GM12878 (cell line): ENCODE measurements at regions not wholly inside any gene's neighbourhood (a gene's known extent, or its start where the extent isn't known, plus 50 kb on each side); places are given as distances from the start of the nearest gene placed in this dataset.

Experiments
- ATAC-seq: fragments of 200-7000 bp; cut with Tn5 transposase; 3 replicates; pipeline ENCODE4 v1.9.1; 2020; ENCODE audit warnings: mild to moderate bottlenecking, moderate library complexity
- BruUV-seq: library from RNA; stranded (reverse); fragments of 400-500 nt; replicated peaks from 2 replicates; lab custom pipeline; 2021; lab: Mats Ljungman, UMichigan
- CTCF ChIA-PET: fragments of 300-600 bp; sonication (Branson Sonifier 250); formaldehyde crosslinking; extraction: SDS; loops from one replicate; lab custom pipeline; 2021; ENCODE audit warnings: inconsistent platforms; lab: Yijun Ruan, JAX
- POLR2A ChIA-PET: fragments of 350-600 bp; formaldehyde crosslinking; extraction: SDS; loops from one replicate; lab custom pipeline; 2021; ENCODE audit warnings: inconsistent platforms; lab: Charles Lee
- RAD21 ChIA-PET: fragments of 300-600 bp; sonication (Branson Sonifier 250); formaldehyde crosslinking; loops from one replicate; lab custom pipeline; 2023; ENCODE audit warnings: antibody characterized with exemption; ENCODE audit not compliant: unreplicated experiment; lab: Charles Lee
- SMC1A ChIA-PET: fragments of 300-600 bp; sonication (Branson Sonifier 250); formaldehyde crosslinking; loops from one replicate; lab custom pipeline; 2023; ENCODE audit not compliant: unreplicated experiment, uncharacterized antibody; lab: Charles Lee
- DNase-seq: peaks from one replicate; pipeline ENCODE4 v3.0.0-alpha.2; 2011; ENCODE audit warnings: low read depth, low spot score
- FAIRE-seq: peaks from 3 replicates; lab custom pipeline; 2011; peaks lifted over from hg19 to GRCh38; lab: Jason Lieb, UNC
- H2AFZ ChIP-seq: 2 replicates; pipeline ENCODE4 v1.6.0; 2011; ENCODE audit warnings: low read depth, low read length, control low read depth; ENCODE audit not compliant: control insufficient read depth
- H3K27ac ChIP-seq: 2 replicates; pipeline ENCODE4 v1.5.1; 2011; ENCODE audit warnings: control low read depth; ENCODE audit not compliant: control insufficient read depth, insufficient read depth
- H3K27me3 ChIP-seq, 2 experiments: replicated peaks in 1 of 2; 2 replicates each; pipeline versions ENCODE4 v1.6.0 to v1.6.1; 2011; ENCODE audit warnings: low read length in 1 of 2; ENCODE audit not compliant: control insufficient read depth in 2 of 2, insufficient read depth in 2 of 2
- H3K36me3 ChIP-seq, 2 experiments: 2 replicates each; pipeline ENCODE4 v1.5.1; 2011; ENCODE audit warnings: low read length in 1 of 2; ENCODE audit not compliant: control insufficient read depth in 2 of 2, insufficient read depth in 2 of 2
- H3K4me1 ChIP-seq: 2 replicates; pipeline ENCODE4 v1.6.1; 2011; ENCODE audit warnings: mild to moderate bottlenecking, low read length, moderate library complexity, mixed read lengths; ENCODE audit not compliant: control insufficient read depth, insufficient read depth
- H3K4me2 ChIP-seq: 2 replicates; pipeline ENCODE4 v1.6.0; 2011; ENCODE audit warnings: control low read depth; ENCODE audit not compliant: control insufficient read depth, insufficient read depth
- H3K4me3 ChIP-seq: fragments of 200-600 bp; sonication (generic); 2 replicates; pipeline ENCODE4 v1.5.1; 2016
- H3K79me2 ChIP-seq: 2 replicates; pipeline ENCODE4 v1.6.0; 2011; ENCODE audit warnings: low read length; ENCODE audit not compliant: control insufficient read depth, insufficient read depth
- H3K9ac ChIP-seq: 2 replicates; pipeline ENCODE4 v1.8.0; 2011; ENCODE audit warnings: low read length, control low read depth, mixed read lengths; ENCODE audit not compliant: control insufficient read depth, insufficient read depth
- H3K9me3 ChIP-seq: replicated peaks from 3 replicates; pipeline ENCODE4 v1.5.1; 2011; ENCODE audit warnings: mild to moderate bottlenecking, low read length; ENCODE audit not compliant: control insufficient read depth, insufficient read depth
- H4K20me1 ChIP-seq: 2 replicates; pipeline ENCODE4 v1.6.0; 2011; ENCODE audit not compliant: control insufficient read depth, insufficient read depth
- CEBPB ChIP-seq, 2 experiments: fragments of 150-350 bp in 1 of 2; IDR thresholded peaks; 2 replicates each; pipeline ENCODE4 v1.6.1; 2012 to 2014; ENCODE audit warnings: low read depth in 2 of 2, low read length in 2 of 2, borderline replicate concordance in 1 of 2, inconsistent platforms in 1 of 2
- IKZF2 ChIP-seq, 2 experiments: fragments of 450-650 bp; IDR thresholded peaks; 2 replicates each; pipeline ENCODE4 v1.6.1; 2017; ENCODE audit warnings: mild to moderate bottlenecking in 2 of 2, moderate library complexity in 2 of 2
- MXI1 ChIP-seq: fragments of 150-350 bp; IDR thresholded peaks from 2 replicates; pipeline ENCODE4 v1.6.1; 2011; ENCODE audit warnings: low read depth, mild to moderate bottlenecking, inconsistent platforms, low read length, improper control_type of control experiment
- NFIC ChIP-seq: IDR thresholded peaks from 2 replicates; pipeline ENCODE4 v1.6.1; 2012; ENCODE audit warnings: low read depth, mild to moderate bottlenecking, inconsistent platforms, low read length, moderate library complexity
- NFYA ChIP-seq: IDR thresholded peaks from 2 replicates; pipeline ENCODE4 v1.6.1; 2011; ENCODE audit warnings: low read depth, mild to moderate bottlenecking, low read length, improper control_type of control experiment, borderline replicate concordance
- NR2C1 ChIP-seq: fragments of 450-650 bp; IDR thresholded peaks from 2 replicates; pipeline ENCODE4 v1.6.1; 2017; ENCODE audit warnings: antibody characterized with exemption, mild to moderate bottlenecking, moderate library complexity
- SMARCA5 ChIP-seq: fragments of 450-650 bp; IDR thresholded peaks from 2 replicates; pipeline ENCODE4 v1.6.1; 2017; ENCODE audit warnings: mild to moderate bottlenecking
- SUPT20H ChIP-seq: IDR thresholded peaks from 2 replicates; pipeline ENCODE4 v1.6.1; 2011; ENCODE audit warnings: low read depth, mild to moderate bottlenecking, low read length, moderate library complexity, borderline replicate concordance; ENCODE audit not compliant: control insufficient read depth
- WRNIP1 ChIP-seq: IDR thresholded peaks from 2 replicates; pipeline ENCODE4 v1.6.1; 2011; ENCODE audit warnings: low read depth, low read length, improper control_type of control experiment, borderline replicate concordance
- ZNF207 ChIP-seq: fragments of 450-650 bp; IDR thresholded peaks from 2 replicates; pipeline ENCODE4 v1.6.1; 2014; ENCODE audit warnings: antibody characterized with exemption, mild to moderate bottlenecking, borderline replicate concordance
- WGBS: methylation state at CpG from one replicate; pipeline ENCODE4 v1.1.6; 2016; ENCODE audit warnings: low lambda C conversion rate; ENCODE audit not compliant: insufficient replicate concordance, insufficient coverage; ENCODE audit errors: missing lambda C conversion rate; 5-methylcytosine and 5-hydroxymethylcytosine counted together
- in situ Hi-C: fragments of 300-500 bp; cut with MboI; formaldehyde crosslinking; loops from 9 replicates; pipeline ENCODE4 v1.14.3; 2018; ENCODE audit warnings: mixed read lengths
- intact Hi-C: fragments of 100-400 bp; cut with micrococcal nuclease; formaldehyde crosslinking; loops from one replicate; pipeline ENCODE4 v1.14.2; 2022; ENCODE audit not compliant: unreplicated experiment
- TF ChIP-seq, protein P1 (sequence below): fragments of 450-650 bp; formaldehyde crosslinking; IDR thresholded peaks from 2 replicates; pipeline ENCODE4 v1.4.0; 2020; ENCODE audit warnings: mild to moderate bottlenecking, moderate library complexity
- TF ChIP-seq, protein P2 (sequence below): fragments of 150-350 bp; IDR thresholded peaks from 2 replicates; pipeline ENCODE4 v1.6.1; 2016; ENCODE audit warnings: low read depth, low read length

DNA sequence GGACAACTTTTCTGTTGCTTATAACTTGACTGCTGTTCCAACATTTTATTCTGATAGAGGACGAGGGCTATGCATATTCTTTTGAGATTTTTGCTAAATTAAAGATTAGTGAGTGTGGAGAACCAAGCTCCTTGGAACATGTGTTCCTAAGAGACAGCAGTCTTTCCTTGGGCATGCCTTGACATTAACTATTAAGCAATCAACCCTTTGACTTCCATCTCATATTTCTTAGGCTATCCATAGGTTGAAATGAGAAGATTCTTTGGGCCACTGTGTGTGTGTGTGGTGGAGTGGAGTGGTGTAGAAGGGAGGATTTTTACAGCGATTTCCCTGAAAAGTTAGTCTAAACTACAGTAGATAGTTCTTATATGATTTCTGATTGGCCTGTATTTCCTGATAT is 127.4 kb upstream of the POF1B start (continued):
- TF ChIP-seq ZNF207: no peak
- TF ChIP-seq, all 136 proteins: peak for 0

DNA sequence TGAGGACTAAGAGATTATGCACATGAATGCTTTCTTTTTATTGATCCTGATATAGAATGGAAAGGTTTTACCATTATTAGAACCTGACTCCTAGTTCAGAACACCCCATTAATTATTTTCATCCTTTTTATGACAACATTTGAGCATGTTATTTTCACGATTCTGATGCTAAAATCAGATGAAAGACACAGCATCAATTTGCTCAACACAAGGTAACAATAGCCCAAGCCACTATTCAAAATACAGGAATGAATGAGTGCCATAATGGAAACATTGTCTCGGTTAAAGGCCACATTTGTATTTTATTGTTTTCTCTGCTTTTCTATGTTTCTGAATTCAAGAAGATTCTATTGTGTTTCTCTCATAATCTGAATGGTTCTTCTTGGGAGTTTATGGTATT is 126.3 kb upstream of the POF1B start:
- ChIA-PET POLR2A (no interaction called here), CTCF (interaction anchor here (0.9 to 1.2 kb wide), 3 partner anchors 9 to 407 kb away, joined by 3 to 4 read pairs (median 3); no protein-coding TSS in a partner anchor), SMC1A (interaction anchor here (1.2 kb wide), 1 partner anchor 12 kb away, joined by 3 read pairs; no protein-coding TSS in a partner anchor), RAD21 (no interaction called here)
- no peak overlapping the region for H3K9ac ChIP-seq
- no peak overlapping the region for H3K27ac ChIP-seq
- no TSS peak for BruUV-seq
- ATAC-seq: no peak
- H3K4me3 ChIP-seq: no peak overlapping the region
- DNase-seq: no peak
- no peaks in the 10 kb centered on the region for H3K27me3 ChIP-seq
- no peaks in the 10 kb centered on the region for H3K36me3 ChIP-seq
- intact Hi-C loops: no loop called here
- H3K4me2 ChIP-seq: no peak overlapping the region
- no peaks in the 10 kb centered on the region for H3K9me3 ChIP-seq
- H2AFZ ChIP-seq: no peak overlapping the region
- no peaks in the 10 kb centered on the region for H4K20me1 ChIP-seq
- no peaks in the 10 kb centered on the region for H3K79me2 ChIP-seq
- WGBS: 0% methylated on average over 2 of the region's 2 CpGs
- no peak for FAIRE-seq
- in situ Hi-C loops: no loop called here
- no peaks in the 10 kb centered on the region for H3K4me1 ChIP-seq
- TF ChIP-seq IKZF2 (IDR thresholded peaks at IDR 0.05): no peak
- TF ChIP-seq NFYA: no peak
- TF ChIP-seq NFIC: no peak
- no peak for TF ChIP-seq CEBPB (IDR thresholded peaks at IDR 0.05; ENCODE audit: borderline replicate concordance in 1 of 2, low read depth in 2 of 2, low read length in 2 of 2)
- TF ChIP-seq, protein P1, sequence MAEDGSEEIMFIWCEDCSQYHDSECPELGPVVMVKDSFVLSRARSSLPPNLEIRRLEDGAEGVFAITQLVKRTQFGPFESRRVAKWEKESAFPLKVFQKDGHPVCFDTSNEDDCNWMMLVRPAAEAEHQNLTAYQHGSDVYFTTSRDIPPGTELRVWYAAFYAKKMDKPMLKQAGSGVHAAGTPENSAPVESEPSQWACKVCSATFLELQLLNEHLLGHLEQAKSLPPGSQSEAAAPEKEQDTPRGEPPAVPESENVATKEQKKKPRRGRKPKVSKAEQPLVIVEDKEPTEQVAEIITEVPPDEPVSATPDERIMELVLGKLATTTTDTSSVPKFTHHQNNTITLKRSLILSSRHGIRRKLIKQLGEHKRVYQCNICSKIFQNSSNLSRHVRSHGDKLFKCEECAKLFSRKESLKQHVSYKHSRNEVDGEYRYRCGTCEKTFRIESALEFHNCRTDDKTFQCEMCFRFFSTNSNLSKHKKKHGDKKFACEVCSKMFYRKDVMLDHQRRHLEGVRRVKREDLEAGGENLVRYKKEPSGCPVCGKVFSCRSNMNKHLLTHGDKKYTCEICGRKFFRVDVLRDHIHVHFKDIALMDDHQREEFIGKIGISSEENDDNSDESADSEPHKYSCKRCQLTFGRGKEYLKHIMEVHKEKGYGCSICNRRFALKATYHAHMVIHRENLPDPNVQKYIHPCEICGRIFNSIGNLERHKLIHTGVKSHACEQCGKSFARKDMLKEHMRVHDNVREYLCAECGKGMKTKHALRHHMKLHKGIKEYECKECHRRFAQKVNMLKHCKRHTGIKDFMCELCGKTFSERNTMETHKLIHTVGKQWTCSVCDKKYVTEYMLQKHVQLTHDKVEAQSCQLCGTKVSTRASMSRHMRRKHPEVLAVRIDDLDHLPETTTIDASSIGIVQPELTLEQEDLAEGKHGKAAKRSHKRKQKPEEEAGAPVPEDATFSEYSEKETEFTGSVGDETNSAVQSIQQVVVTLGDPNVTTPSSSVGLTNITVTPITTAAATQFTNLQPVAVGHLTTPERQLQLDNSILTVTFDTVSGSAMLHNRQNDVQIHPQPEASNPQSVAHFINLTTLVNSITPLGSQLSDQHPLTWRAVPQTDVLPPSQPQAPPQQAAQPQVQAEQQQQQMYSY: no peak
- no peak for TF ChIP-seq NR2C1
- TF ChIP-seq MXI1: no peak
- TF ChIP-seq SMARCA5: no peak
- TF ChIP-seq, protein P2, sequence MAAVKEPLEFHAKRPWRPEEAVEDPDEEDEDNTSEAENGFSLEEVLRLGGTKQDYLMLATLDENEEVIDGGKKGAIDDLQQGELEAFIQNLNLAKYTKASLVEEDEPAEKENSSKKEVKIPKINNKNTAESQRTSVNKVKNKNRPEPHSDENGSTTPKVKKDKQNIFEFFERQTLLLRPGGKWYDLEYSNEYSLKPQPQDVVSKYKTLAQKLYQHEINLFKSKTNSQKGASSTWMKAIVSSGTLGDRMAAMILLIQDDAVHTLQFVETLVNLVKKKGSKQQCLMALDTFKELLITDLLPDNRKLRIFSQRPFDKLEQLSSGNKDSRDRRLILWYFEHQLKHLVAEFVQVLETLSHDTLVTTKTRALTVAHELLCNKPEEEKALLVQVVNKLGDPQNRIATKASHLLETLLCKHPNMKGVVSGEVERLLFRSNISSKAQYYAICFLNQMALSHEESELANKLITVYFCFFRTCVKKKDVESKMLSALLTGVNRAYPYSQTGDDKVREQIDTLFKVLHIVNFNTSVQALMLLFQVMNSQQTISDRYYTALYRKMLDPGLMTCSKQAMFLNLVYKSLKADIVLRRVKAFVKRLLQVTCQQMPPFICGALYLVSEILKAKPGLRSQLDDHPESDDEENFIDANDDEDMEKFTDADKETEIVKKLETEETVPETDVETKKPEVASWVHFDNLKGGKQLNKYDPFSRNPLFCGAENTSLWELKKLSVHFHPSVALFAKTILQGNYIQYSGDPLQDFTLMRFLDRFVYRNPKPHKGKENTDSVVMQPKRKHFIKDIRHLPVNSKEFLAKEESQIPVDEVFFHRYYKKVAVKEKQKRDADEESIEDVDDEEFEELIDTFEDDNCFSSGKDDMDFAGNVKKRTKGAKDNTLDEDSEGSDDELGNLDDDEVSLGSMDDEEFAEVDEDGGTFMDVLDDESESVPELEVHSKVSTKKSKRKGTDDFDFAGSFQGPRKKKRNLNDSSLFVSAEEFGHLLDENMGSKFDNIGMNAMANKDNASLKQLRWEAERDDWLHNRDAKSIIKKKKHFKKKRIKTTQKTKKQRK: no peak
- TF ChIP-seq SUPT20H: no peak
- no peak for TF ChIP-seq WRNIP1
